Endothelial cell of umbilical vein (primary cell): ENCODE measurements at regions not wholly inside any gene's neighbourhood (a gene's known extent, or its start where the extent isn't known, plus 50 kb on each side); places are given as distances from the start of the nearest gene placed in this dataset.

Experiments
- EZH2 ChIP-seq: IDR thresholded peaks from 2 replicates; pipeline ENCODE4 v1.6.1; 2012; ENCODE audit warnings: borderline replicate concordance, low read depth, mild to moderate bottlenecking, moderate library complexity, low read length, inconsistent platforms; ENCODE audit not compliant: severe bottlenecking
- FOS ChIP-seq: IDR thresholded peaks from 2 replicates; pipeline ENCODE4 v1.6.1; 2011; ENCODE audit warnings: mild to moderate bottlenecking, low read length, moderate library complexity, borderline replicate concordance; ENCODE audit not compliant: insufficient read depth
- JUN ChIP-seq: IDR thresholded peaks from 2 replicates; pipeline ENCODE4 v1.6.1; 2011; ENCODE audit warnings: borderline replicate concordance, low read depth; ENCODE audit not compliant: insufficient read length, insufficient read depth
- MAX ChIP-seq: IDR thresholded peaks from 2 replicates; pipeline ENCODE4 v1.6.1; 2011; ENCODE audit not compliant: insufficient read depth, insufficient read length
- MYC ChIP-seq: IDR thresholded peaks from one replicate; pipeline ENCODE4 v1.6.1; 2011; ENCODE audit warnings: mild to moderate bottlenecking, low read depth, low read length
- POLR2A ChIP-seq: IDR thresholded peaks from 2 replicates; pipeline ENCODE4 v1.6.1; 2012; ENCODE audit warnings: low read depth, mild to moderate bottlenecking, control low read depth, low read length
- POLR2AphosphoS5 ChIP-seq: IDR thresholded peaks from 2 replicates; pipeline ENCODE4 v1.6.1; 2012; ENCODE audit warnings: low read depth, mild to moderate bottlenecking, control low read depth, low read length, moderate library complexity; ENCODE audit not compliant: insufficient read depth
- TF ChIP-seq, protein P1 (sequence below), 2 donors: IDR thresholded peaks; 1 replicate in 1 of 2; 2 replicates in 1 of 2; pipeline ENCODE4 v1.5.1; 2011; ENCODE audit warnings: low read length in 2 of 2, mild to moderate bottlenecking in 2 of 2, moderate library complexity in 2 of 2, control low read depth in 1 of 2, inconsistent platforms in 1 of 2, low read depth in 1 of 2; ENCODE audit not compliant: insufficient read depth in 1 of 2; ENCODE audit errors: extremely low read depth in 1 of 2

DNA sequence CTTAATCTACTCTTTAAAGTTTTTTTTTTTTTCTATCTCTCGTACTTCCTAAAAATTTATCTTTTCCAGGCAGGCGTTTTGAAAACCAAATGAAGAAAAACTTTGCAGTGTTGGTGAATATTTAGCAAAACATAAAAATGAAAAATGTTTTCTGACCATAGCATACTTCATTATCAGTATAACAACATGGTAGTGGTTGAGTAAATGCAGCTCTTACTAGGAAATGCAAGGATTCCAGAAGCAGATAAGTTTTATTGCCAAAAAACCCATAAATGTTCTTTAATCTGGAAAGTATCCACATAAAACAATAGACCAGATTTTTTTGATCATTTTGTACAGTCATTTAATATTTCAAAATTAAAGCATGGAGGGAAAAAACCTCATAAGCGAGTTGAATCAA lies 136.9 kb upstream of the GUCY1A1 start:
- no peak for TF ChIP-seq POLR2A
- TF ChIP-seq, protein P1, sequence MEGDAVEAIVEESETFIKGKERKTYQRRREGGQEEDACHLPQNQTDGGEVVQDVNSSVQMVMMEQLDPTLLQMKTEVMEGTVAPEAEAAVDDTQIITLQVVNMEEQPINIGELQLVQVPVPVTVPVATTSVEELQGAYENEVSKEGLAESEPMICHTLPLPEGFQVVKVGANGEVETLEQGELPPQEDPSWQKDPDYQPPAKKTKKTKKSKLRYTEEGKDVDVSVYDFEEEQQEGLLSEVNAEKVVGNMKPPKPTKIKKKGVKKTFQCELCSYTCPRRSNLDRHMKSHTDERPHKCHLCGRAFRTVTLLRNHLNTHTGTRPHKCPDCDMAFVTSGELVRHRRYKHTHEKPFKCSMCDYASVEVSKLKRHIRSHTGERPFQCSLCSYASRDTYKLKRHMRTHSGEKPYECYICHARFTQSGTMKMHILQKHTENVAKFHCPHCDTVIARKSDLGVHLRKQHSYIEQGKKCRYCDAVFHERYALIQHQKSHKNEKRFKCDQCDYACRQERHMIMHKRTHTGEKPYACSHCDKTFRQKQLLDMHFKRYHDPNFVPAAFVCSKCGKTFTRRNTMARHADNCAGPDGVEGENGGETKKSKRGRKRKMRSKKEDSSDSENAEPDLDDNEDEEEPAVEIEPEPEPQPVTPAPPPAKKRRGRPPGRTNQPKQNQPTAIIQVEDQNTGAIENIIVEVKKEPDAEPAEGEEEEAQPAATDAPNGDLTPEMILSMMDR (IDR thresholded peaks at IDR 0.05; ENCODE audit: extremely low read depth in 1 of 2, insufficient read depth in 1 of 2, low read depth in 1 of 2, low read length in 2 of 2): no peak
- TF ChIP-seq EZH2: no peak
- TF ChIP-seq POLR2AphosphoS5: no peak
- TF ChIP-seq MAX: no peak
- no peak for TF ChIP-seq JUN
- TF ChIP-seq MYC: no peak
- no peak for TF ChIP-seq FOS
